NCI-H1417 (cell line): ENCODE measurements at regions not wholly inside any gene's neighbourhood (a gene's known extent, or its start where the extent isn't known, plus 50 kb on each side); places are given as distances from the start of the nearest gene placed in this dataset.

Experiments
- DNase-seq, 3 experiments: peaks; one replicate each; lab custom pipeline; 2025; lab: John Stamatoyannopoulos, UW

- no peak for DNase-seq
These were observed 80.8 kb downstream of the S1PR1 start for GRCh38 chr1:101317590-101317989.

- peak in 2 of 3 experiments; percentile 24 to 63 for DNase-seq
These were observed 86.7 kb downstream of the S1PR1 start for GRCh38 chr1:101323535-101323934.

GRCh38 chr1:101325144-101325543 is 88.3 kb downstream of the S1PR1 start:
- peak in 1 of 3 experiments; percentile 65 for DNase-seq

GRCh38 chr1:101330427-101331130 is 93.8 kb downstream of the S1PR1 start:
- no peak for DNase-seq

GRCh38 chr1:101331794-101332193 is 95.0 kb downstream of the S1PR1 start:
- DNase-seq: no peak

GRCh38 chr1:101332633-101333032 is 95.8 kb downstream of the S1PR1 start:
- DNase-seq: no peak

- DNase-seq: no peak
These were observed 96.4 kb downstream of the S1PR1 start for GRCh38 chr1:101333186-101333585.

GRCh38 chr1:101337968-101338367 is 101.1 kb downstream of the S1PR1 start:
- no peak for DNase-seq

- DNase-seq: no peak
These were observed 102.1 kb downstream of the S1PR1 start for GRCh38 chr1:101338714-101339430.

GRCh38 chr1:101344745-101345144 is 107.9 kb downstream of the S1PR1 start:
- no peak for DNase-seq

- no peak for DNase-seq
These were observed 109.6 kb downstream of the S1PR1 start for GRCh38 chr1:101346419-101346818.

GRCh38 chr1:101356013-101356412 is 119.2 kb downstream of the S1PR1 start:
- DNase-seq: no peak

- no peak for DNase-seq
These were observed 120.0 kb downstream of the S1PR1 start for GRCh38 chr1:101356604-101357443.

- DNase-seq: peak; percentile 65 to 93 (median 66)
These were observed 120.7 kb downstream of the S1PR1 start for GRCh38 chr1:101357444-101357986.

- DNase-seq: no peak
These were observed 123.7 kb downstream of the S1PR1 start for GRCh38 chr1:101360506-101360905.

- DNase-seq: no peak
These were observed 127.1 kb downstream of the S1PR1 start for GRCh38 chr1:101363891-101364318.

- DNase-seq: no peak
These were observed 127.7 kb downstream of the S1PR1 start for GRCh38 chr1:101364370-101365120.

- no peak for DNase-seq
These were observed 128.4 kb downstream of the S1PR1 start for GRCh38 chr1:101365186-101365585.

GRCh38 chr1:101365878-101366277 is 129.1 kb downstream of the S1PR1 start:
- DNase-seq: no peak

- no peak for DNase-seq
These were observed 129.8 kb downstream of the S1PR1 start for GRCh38 chr1:101366513-101367215.

- DNase-seq: peak in 1 of 3 experiments; percentile 16
These were observed 130.8 kb downstream of the S1PR1 start for GRCh38 chr1:101367630-101368029.
